ENCODE measurements at regions not wholly inside any gene's neighbourhood (a gene's known extent, or its start where the extent isn't known, plus 50 kb on each side); places are given as distances from the start of the nearest gene placed in this dataset.

- TF ChIP-seq FOXM1 (IDR thresholded peaks at IDR 0.05; ENCODE audit: borderline replicate concordance) (no peak), SP1 (IDR thresholded peaks at IDR 0.05) (no peak), FOXK2 (IDR thresholded peaks at IDR 0.05) (no peak), ARNT (IDR thresholded peaks at IDR 0.05) (no peak)
Measured at GRCh38 chr6:19086480-19086879, 699.3 kb downstream of the RNF144B start.

All from HEK293T (cell line).